ENCODE measurements at regions not wholly inside any gene's neighbourhood (a gene's known extent, or its start where the extent isn't known, plus 50 kb on each side); places are given as distances from the start of the nearest gene placed in this dataset.

GRCh38 chr7:138252666-138253065 lies 176.4 kb downstream of the AKR1D1 start:
- peak; percentile 9 for DNase-seq (ENCODE audit: low read depth)

DNA sequence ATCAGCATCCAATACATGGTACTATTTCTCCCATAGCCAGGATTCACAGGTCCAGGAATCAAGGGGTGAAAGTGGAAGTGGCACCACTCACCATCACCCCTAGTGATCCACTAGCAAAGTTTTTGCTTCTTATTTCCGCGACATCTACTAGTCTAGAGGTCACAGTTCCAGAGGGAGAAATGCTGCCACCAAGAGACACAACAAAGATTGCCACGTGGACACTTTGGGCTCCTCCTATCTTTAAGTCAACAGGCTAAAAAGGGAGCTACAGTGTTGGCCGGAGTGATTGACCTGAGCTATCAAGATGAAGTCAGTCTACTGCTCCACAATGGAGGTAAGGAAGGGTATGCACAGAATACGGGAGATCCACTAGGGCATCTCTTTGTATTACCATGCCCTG lies 178.2 kb downstream of the AKR1D1 start:
- DNase-seq (ENCODE audit: low read depth) = no peak

GRCh38 chr7:138257459-138258196 lies 181.4 kb downstream of the AKR1D1 start:
- DNase-seq (ENCODE audit: low read depth) = no peak

GRCh38 chr7:138258197-138258559 lies 181.9 kb downstream of the AKR1D1 start:
- no peak for DNase-seq (ENCODE audit: low read depth)

DNA sequence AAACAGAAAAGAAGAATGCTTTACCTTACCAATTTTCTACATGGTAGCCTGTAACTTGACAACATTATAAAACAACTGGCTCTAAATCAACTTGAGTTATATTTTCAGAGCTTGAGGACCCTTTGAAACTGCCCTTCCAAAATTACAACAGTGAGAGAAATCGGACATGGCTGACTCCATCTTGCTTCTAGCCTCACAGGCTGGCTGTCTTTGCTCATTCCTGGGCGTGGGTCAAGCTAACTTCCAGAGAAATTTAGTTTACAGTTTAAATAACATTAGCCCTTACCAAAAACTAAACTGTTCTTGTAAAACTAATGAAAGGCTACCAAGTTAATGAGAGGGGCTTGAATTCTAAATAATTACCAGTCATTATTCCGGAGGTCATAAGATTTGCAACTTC lies 183.4 kb downstream of the AKR1D1 start:
- no peak for DNase-seq (ENCODE audit: low read depth)

GRCh38 chr7:138267934-138268333 lies 191.7 kb downstream of the AKR1D1 start:
- no peak for DNase-seq (ENCODE audit: low read depth)

- DNase-seq (ENCODE audit: low read depth) = no peak
Observed at GRCh38 chr7:138276891-138277290, 183.2 kb upstream of the TRIM24 start.

DNA sequence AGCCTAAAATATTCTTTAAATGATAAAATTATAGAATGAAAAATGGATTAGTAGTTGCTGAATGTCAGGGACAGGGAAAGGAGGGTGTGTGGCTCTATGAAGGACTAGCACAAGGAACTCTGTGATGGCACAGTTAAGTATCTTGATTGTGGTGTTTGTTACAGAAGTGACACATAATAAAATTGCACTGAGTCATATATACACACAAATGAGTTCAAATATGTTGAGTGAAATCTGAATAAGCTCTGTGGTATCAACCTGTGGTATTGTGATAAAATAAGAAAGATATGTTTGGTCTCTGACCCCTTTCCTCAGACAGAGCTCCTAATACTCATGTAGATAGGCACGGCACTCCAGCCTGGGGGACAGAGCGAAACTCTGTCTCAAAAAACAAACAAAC lies 181.5 kb upstream of the TRIM24 start:
- DNase-seq (ENCODE audit: low read depth) = peak; percentile 28

GRCh38 chr7:138282997-138283396 lies 177.1 kb upstream of the TRIM24 start:
- DNase-seq (ENCODE audit: low read depth) = no peak

- no peak for DNase-seq (ENCODE audit: low read depth)
Observed at GRCh38 chr7:138285129-138285528, 174.9 kb upstream of the TRIM24 start.

- DNase-seq (ENCODE audit: low read depth) = no peak
Observed at GRCh38 chr7:138286846-138287245, 173.2 kb upstream of the TRIM24 start.

- DNase-seq (ENCODE audit: low read depth) = no peak
Observed at GRCh38 chr7:138287549-138287948, 172.5 kb upstream of the TRIM24 start.

GRCh38 chr7:138289082-138289481 lies 171.0 kb upstream of the TRIM24 start:
- no peak for DNase-seq (ENCODE audit: low read depth)

DNA sequence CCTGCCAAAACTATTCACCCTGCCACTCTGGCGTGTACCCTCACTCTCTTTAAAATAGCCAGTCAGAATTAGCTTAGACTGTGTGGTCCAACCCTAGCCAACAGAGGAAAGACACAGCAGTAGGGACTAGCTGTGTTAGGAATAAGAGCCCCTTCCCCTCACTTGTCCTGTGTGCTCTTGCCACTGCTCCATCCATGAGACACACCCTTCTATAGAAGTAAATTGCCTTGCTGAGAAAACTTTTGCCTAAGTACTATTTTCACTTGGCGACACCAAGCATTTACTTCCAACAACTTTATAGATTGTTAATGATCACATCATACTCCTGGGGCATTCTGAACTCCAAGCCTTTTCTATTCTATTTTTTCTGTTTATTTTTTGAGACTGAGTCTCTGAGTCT lies 170.2 kb upstream of the TRIM24 start:
- DNase-seq (ENCODE audit: low read depth) = no peak

GRCh38 chr7:138292951-138293350 lies 167.1 kb upstream of the TRIM24 start:
- DNase-seq (ENCODE audit: low read depth) = no peak

DNA sequence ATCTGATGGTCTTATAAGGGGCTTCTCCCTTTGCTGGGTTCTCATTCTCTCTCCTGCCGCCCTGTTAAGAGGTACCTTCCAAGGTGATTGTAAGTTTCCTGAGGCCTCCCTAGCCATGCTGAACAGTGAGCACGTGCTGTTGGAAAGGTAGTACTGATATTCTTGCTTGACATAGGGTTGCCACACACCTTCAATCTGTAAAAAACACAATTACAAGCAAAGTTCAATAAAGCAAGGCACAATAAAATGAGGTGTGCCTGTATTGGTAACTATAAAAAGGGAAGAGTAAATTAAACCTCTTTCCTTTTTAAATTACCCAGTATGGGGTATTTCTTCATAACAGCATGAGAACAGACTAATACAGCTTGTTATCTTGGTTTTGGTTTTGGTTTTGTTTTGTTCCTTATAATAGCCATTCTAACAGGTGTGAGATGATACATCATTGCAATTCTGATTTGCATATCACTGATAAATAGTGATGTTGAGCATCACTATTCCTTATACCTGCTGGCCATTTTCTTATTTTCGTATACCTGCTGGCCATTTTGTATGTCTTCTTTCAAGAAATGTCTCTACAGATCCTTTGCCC lies 164.9 kb upstream of the TRIM24 start:
- no peak for DNase-seq (ENCODE audit: low read depth)

- no peak for DNase-seq (ENCODE audit: low read depth)
Observed at GRCh38 chr7:138297526-138297925, 162.5 kb upstream of the TRIM24 start.

GRCh38 chr7:138299066-138299465 lies 161.0 kb upstream of the TRIM24 start:
- no peak for DNase-seq (ENCODE audit: low read depth)

DNA sequence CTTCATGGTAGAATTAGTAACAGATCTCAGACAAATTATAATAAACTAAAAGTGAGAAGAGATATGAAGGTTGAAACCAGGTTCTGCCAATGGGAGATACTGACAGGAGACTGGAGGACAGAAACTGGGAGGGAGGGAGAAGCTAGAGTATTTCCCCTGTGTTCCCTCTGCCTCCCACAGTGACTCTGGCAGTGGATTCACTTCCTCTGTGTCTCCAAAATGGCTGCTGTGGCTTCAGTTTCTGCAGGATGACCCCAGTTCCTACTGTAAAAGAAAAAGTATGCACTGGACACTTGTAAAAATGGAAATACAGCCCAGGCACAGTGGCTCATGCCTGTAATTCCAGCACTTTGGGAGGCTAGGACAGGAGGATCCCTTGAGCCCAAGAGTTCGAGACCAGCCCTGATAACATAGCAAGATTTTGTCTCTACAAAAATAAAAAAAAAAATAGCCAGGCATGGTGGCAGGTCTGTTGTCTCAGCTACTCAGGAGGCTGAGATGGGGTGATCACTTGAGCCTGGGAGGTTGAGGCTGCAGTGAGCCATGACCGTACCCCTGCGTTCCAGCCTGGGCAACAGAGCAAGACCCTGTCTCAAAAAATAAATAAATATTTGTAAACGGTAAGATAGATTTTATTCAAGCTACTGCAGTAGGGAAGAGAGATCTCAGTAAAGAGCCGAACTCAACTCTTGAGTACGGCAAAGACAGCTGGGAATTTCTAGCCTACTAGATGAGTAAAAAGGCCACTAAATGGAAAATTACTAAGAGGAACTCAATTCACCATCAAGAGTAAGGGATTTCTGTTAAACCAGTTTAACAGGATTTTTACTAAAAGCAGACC lies 156.6 kb upstream of the TRIM24 start:
- DNase-seq (ENCODE audit: low read depth) = no peak

GRCh38 chr7:138304071-138304320 lies 156.1 kb upstream of the TRIM24 start:
- no peak for DNase-seq (ENCODE audit: low read depth)

DNA sequence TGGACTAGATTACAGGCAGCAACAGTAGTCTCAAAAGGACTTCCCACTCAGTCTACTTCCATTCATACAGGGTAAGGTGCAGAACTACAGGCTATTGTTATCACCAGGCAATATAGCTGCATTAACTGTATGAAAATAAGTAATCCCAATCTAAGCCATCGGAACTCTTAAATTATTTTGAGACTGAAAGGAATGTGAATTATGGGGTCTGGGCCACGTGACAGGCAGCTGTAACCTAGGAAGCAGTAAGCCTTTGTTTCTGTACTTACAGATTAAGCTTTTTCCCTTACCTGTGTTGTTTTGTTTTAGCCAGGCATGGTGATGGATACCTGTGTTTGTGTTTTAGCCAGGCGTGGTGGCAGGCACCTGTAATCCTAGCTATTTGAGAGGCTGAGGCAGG lies 152.4 kb upstream of the TRIM24 start:
- no peak for DNase-seq (ENCODE audit: low read depth)

GRCh38 chr7:138308136-138308535 lies 151.9 kb upstream of the TRIM24 start:
- no peak for DNase-seq (ENCODE audit: low read depth)

- no peak for DNase-seq (ENCODE audit: low read depth)
Observed at GRCh38 chr7:138309186-138309585, 150.9 kb upstream of the TRIM24 start.
